ENCODE measurements at regions not wholly inside any gene's neighbourhood (a gene's known extent, or its start where the extent isn't known, plus 50 kb on each side); places are given as distances from the start of the nearest gene placed in this dataset.

DNA sequence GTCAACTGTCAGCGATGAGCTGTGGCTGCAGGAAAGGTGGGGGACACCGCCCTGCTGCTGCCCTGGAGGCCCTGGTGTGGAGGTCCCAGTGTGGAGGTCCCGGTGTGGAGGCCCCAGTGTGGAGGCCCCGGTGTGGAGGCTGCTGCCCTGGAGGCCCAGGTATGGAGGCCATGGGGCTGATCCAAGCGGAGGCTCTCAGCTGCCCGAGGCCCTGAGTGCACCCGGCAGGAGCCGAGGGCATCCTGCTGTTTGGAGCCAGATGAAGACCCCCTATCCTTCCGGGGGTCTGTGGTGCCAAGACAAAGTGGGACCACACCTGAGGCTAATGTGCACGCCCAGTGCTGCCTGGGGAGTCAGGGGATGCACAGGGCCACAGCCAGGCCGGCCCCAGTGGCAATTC lies 210.4 kb upstream of the SOX1 start:
- TF ChIP-seq CTCF (IDR thresholded peaks at IDR 0.05) (no peak), POLR2A (IDR thresholded peaks at IDR 0.05) (no peak)

All from body of pancreas (tissue), 4 donors.